ENCODE measurements at regions not wholly inside any gene's neighbourhood (a gene's known extent, or its start where the extent isn't known, plus 50 kb on each side); places are given as distances from the start of the nearest gene placed in this dataset.

- no peak for TF ChIP-seq CTCF (IDR thresholded peaks at IDR 0.05)
- TF ChIP-seq POLR2A (IDR thresholded peaks at IDR 0.05) = no peak
- no peak for TF ChIP-seq POLR2AphosphoS5 (IDR thresholded peaks at IDR 0.05)
- TF ChIP-seq EP300 (IDR thresholded peaks at IDR 0.05) = no peak
Measured at GRCh38 chr3:132872711-132873110, 150.5 kb upstream of the NPHP3 start.
